ENCODE measurements at regions not wholly inside any gene's neighbourhood (a gene's known extent, or its start where the extent isn't known, plus 50 kb on each side); places are given as distances from the start of the nearest gene placed in this dataset.

DNA sequence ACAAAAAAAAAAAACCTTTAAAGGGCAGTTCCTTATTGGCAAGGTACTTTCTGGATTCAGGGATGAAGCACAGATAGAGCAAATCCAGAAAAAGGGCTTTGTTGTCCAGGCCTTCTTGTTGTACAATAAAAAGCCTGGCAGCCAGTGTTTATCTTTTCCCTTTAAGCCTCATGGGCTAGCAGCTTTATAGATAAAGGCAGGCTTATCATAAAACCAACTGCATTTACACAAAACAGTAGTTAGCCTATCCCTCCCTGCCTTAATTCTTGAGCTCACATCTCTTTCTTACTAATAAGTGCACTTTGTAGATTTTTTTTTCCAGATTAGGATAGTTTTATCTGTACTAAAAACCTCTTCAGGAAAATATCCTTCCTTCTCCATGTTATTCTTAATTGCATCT, 662.8 kb upstream of the CCDC54 start:
- Histone ChIP-seq H3K4me3 (replicated peaks in 1 of 3) (no peak overlapping the region), H3K9me3 (no peaks in the 10 kb centered on the region), H3K27ac (no peak overlapping the region), H3K4me1 (no peaks in the 10 kb centered on the region), H3K27me3 (no peaks in the 10 kb centered on the region), H3K36me3 (no peaks in the 10 kb centered on the region)
- TF ChIP-seq, protein P1, sequence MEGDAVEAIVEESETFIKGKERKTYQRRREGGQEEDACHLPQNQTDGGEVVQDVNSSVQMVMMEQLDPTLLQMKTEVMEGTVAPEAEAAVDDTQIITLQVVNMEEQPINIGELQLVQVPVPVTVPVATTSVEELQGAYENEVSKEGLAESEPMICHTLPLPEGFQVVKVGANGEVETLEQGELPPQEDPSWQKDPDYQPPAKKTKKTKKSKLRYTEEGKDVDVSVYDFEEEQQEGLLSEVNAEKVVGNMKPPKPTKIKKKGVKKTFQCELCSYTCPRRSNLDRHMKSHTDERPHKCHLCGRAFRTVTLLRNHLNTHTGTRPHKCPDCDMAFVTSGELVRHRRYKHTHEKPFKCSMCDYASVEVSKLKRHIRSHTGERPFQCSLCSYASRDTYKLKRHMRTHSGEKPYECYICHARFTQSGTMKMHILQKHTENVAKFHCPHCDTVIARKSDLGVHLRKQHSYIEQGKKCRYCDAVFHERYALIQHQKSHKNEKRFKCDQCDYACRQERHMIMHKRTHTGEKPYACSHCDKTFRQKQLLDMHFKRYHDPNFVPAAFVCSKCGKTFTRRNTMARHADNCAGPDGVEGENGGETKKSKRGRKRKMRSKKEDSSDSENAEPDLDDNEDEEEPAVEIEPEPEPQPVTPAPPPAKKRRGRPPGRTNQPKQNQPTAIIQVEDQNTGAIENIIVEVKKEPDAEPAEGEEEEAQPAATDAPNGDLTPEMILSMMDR (IDR thresholded peaks at IDR 0.05), result no peak
- TF ChIP-seq POLR2A (IDR thresholded peaks at IDR 0.05), result no peak
- intact Hi-C loops (cut with DNase I), result no loop called here
- DNase-seq, result no peak

DNA sequence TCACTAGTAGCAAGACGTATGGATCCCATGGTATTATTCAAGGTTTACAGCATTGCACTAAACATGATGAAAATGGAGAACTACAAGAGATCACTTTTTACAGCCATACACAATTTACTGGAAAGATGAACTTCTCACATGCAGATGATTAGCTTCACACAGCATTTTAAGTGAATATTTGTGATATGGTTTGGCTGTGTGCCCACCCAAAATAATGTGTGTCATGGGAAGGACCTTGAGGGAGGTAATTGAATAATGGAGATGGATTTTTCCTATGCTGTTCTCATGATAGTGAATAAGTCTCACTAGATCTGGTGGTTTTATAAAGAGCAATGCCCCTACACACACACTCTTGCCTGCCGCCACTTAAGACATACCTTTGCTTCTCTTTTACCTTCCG, 662.0 kb upstream of the CCDC54 start:
- H3K27ac ChIP-seq, result no peak overlapping the region
- no peaks in the 10 kb centered on the region for H3K9me3 ChIP-seq
- H3K27me3 ChIP-seq, result no peaks in the 10 kb centered on the region
- no peak for DNase-seq
- TF ChIP-seq POLR2A (IDR thresholded peaks at IDR 0.05), result no peak
- TF ChIP-seq, protein P1 (IDR thresholded peaks at IDR 0.05), result no peak
- no peaks in the 10 kb centered on the region for H3K36me3 ChIP-seq
- H3K4me1 ChIP-seq, result no peaks in the 10 kb centered on the region
- intact Hi-C loops (cut with DNase I), result no loop called here
- WGBS, 2 donors, result 94 to 95% methylated on average over 3 of the region's 3 CpGs
- no peak overlapping the region for H3K4me3 ChIP-seq (replicated peaks in 1 of 3)

DNA sequence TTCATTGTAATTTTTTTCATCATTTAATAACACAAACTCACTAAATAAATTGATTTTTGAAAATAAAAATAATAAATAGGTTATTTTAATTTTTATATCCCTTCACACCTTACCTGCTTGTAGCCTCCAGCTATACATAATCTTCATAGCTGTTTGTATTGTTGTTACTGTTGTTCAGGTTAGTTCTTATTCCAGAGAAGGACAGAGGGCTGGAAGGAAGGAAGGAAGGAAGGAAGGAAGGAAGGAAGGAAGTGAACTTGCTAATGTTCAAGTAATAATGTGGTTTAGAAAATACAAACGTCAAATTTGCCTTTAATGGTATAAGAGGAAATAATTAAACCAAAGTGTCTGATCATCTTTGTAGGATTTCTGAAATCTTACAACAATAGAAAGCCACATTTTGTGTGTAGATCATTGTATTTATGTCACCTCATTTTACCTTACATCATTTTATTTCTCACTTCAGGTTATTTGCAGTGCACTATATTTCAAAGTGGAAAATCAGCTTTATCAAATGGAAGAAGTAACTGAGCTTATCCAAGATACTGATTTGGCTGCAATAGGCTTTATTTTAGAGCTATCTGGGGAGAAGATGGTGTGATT, 660.0 kb upstream of the CCDC54 start:
- no peak for TF ChIP-seq POLR2A (IDR thresholded peaks at IDR 0.05)
- TF ChIP-seq, protein P1 (IDR thresholded peaks at IDR 0.05), result no peak
- H3K27ac ChIP-seq, result no peak overlapping the region
- DNase-seq, result no peak
- 70 to 73% methylated on average over 1 of the region's 1 CpG for WGBS, 2 donors
- H3K4me3 ChIP-seq (replicated peaks in 1 of 3), result no peak overlapping the region
- H3K27me3 ChIP-seq, result no peaks in the 10 kb centered on the region
- H3K36me3 ChIP-seq, result no peaks in the 10 kb centered on the region
- H3K9me3 ChIP-seq, result no peaks in the 10 kb centered on the region
- no peaks in the 10 kb centered on the region for H3K4me1 ChIP-seq
- intact Hi-C loops (cut with DNase I), result no loop called here

DNA sequence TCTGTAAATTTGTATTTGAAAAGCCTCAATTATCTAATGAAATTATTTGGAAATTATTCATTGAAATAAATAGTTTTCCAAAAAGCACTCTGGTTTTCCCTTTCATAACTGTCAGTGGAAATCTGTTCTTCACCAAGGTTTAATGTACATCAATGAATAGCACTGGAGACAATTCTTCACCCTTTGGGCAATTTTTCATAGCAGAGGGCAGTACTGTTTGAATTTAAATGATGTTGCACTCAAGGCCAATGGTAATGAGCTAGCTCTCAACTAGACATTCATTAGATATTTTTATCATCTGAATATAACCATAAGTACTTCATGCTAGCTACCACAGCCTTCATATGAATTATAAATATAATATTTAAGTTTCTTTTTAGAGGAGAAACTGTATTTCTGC, 658.2 kb upstream of the CCDC54 start:
- intact Hi-C loops (cut with DNase I), result no loop called here
- Histone ChIP-seq H3K9me3 (no peaks in the 10 kb centered on the region), H3K27ac (no peak overlapping the region), H3K27me3 (no peaks in the 10 kb centered on the region), H3K4me1 (no peaks in the 10 kb centered on the region), H3K4me3 (replicated peaks in 1 of 3) (no peak overlapping the region), H3K36me3 (no peaks in the 10 kb centered on the region)
- TF ChIP-seq POLR2A (IDR thresholded peaks at IDR 0.05), result no peak
- TF ChIP-seq, protein P1 (IDR thresholded peaks at IDR 0.05), result no peak
- DNase-seq, result no peak

DNA sequence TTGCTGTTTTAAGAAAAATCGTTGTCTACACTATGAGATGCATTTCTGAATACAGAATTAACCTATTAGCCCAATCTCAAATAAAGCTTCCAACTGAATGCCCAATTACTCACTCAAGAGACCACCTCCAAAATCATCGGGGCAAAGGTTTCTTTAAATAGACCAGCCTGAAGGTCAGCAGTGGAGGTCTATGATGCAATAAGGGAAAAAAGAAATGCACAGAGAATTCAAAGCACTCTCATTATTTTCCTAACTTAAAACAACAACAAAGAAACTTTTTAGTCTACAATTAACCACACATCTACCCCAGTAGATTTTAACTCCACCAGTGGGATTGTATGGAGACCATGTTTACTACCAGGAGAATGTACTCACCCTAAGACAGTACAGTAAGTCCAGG, 657.7 kb upstream of the CCDC54 start:
- no peak overlapping the region for H3K4me3 ChIP-seq (replicated peaks in 1 of 3)

More for the DNA sequence above, 657.7 kb upstream of the CCDC54 start:
- intact Hi-C loops (cut with DNase I), result no loop called here
- no peaks in the 10 kb centered on the region for H3K9me3 ChIP-seq
- H3K4me1 ChIP-seq, result no peaks in the 10 kb centered on the region
- H3K27me3 ChIP-seq, result no peaks in the 10 kb centered on the region
- no peak overlapping the region for H3K27ac ChIP-seq
- no peaks in the 10 kb centered on the region for H3K36me3 ChIP-seq
- no peak for DNase-seq
- TF ChIP-seq POLR2A (IDR thresholded peaks at IDR 0.05), result no peak
- TF ChIP-seq, protein P1 (IDR thresholded peaks at IDR 0.05), result no peak
- WGBS, 2 donors, result 61 to 63% methylated on average over 2 of the region's 2 CpGs
